GM19025 (cell line): ENCODE measurements at regions not wholly inside any gene's neighbourhood (a gene's known extent, or its start where the extent isn't known, plus 50 kb on each side); places are given as distances from the start of the nearest gene placed in this dataset.

ENCODE experiments used
- ATAC-seq: cut with Tn5 transposase; IDR thresholded peaks from one replicate; pipeline ENCODE4 v1.9.1; 2021; ENCODE audit warnings: mild to moderate bottlenecking, low read depth, moderate library complexity; ENCODE audit not compliant: unreplicated experiment

DNA sequence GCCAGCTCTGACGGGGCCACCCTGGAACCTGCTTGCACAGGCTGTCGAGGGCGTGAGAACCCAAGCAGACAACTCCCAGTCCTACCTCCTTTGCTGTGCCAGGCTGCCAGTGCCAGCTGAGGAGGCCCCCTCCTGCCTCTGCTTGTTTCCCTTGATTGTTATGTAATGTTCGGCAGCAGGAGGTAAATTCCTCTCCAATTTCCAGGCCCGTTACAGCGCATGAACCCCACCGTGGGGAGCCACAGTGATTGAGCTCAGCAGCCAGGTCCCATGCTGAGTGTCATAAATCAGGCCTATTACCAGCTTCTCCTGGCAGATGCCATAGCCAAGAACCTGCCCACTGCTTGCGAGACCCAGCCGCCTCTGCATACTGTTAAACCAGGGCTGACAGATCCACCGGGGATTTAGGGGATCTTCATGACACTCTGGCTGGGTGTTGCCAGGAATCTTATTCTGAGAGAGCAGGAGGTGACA lies 320.5 kb downstream of the DHX35 start:
- ATAC-seq = no peak

DNA sequence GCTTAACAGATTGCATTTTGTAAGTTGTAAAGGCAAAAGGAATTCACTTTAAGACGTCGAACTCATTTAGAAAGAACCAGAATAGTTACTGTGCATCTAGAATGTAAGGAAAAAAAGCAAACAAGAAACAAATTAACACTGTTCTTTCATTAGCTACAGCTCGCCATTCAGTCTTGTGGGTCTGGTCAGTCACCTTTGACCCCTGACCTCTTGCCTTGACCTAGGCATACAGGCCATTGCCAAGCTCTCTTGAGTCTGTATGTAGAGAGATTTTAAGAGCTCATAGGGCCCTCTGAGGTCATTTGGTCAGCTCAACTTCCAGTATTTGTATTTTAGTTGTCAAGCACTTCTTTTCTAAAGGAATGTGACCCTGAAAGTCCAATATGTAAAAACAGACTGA lies 318.7 kb downstream of the DHX35 start:
- ATAC-seq = no peak

DNA sequence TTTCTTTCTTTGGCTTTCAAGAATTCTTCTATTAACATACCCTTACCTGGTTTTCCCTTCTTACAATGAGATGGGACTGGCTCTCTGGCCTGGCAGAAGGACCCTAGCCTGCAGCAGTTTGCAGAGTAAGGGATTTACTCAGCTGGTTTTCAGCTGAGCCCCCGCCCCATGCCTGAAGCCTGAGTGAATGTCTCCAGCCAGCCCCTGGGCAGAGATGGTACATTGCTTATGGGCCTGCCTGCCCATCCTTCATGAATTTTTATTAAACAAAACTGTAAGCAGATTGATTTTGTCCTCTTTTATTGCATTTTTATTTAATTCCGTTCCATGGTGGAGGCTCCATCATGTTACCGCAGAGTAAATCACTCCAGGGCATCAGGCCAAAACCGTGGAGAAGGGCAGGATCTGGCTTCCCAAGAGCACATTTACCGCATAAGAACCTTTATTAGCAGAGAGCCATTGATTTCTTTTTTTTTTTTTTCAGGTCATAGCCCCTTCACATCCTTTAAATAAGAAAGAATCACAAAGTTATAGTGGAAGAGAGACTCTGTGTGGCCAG lies 316.2 kb downstream of the DHX35 start:
- no peak for ATAC-seq

DNA sequence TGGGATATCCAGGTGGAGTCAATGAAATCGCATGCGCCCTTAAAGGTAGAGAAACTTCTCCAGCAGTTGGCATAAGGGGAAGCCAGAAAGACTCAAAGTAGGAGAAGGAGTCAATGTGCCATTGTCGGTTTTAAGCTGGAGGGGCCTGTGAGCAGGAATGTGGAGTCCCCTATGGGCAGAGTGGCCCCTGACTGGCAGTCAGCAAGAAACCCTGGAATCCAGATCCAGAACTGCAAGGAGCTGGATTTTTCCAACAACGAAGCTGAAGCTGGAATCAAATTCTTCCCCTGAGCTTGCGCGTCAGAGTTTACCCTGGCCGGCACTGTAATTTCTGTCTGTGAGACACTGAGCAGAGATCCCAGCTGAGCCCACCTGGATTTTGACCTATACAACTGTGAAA lies 315.0 kb downstream of the DHX35 start:
- ATAC-seq = no peak

DNA sequence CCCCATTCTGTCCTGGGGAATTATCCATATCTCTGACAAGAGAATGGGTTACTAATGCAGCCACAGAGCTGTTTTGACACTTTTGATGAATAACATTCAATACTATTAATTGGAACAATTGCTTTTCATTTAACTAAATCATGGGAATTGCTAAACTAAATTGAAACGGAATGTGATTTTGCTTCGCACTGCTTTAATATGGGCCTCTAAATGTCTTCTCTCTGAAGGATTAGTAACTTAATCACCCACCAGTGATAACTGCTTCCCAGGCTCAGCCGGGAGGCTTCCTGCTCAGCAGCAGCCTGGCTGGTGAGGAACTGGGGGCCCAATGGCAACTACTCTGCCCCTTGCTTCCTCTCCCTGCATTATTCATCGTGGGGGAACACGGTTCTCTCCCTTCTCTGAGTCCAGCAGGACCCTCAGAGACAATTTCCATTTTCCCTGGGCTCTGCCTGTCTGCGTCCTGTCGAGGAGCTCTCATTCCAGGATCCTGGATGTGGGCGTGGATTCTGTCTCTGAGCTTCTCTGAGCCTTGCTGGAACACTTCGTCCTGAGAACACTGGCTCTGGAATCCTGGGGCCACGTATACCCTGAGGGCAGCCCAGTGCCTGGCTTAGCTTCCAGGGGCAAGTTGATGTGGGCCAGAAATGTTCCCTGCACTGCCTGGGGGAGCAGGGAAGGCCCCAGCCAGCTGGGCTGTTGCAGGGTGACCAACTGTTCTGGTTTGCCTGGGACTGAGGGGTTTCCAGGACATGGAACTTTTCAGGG lies 308.9 kb downstream of the DHX35 start:
- no peak for ATAC-seq

DNA sequence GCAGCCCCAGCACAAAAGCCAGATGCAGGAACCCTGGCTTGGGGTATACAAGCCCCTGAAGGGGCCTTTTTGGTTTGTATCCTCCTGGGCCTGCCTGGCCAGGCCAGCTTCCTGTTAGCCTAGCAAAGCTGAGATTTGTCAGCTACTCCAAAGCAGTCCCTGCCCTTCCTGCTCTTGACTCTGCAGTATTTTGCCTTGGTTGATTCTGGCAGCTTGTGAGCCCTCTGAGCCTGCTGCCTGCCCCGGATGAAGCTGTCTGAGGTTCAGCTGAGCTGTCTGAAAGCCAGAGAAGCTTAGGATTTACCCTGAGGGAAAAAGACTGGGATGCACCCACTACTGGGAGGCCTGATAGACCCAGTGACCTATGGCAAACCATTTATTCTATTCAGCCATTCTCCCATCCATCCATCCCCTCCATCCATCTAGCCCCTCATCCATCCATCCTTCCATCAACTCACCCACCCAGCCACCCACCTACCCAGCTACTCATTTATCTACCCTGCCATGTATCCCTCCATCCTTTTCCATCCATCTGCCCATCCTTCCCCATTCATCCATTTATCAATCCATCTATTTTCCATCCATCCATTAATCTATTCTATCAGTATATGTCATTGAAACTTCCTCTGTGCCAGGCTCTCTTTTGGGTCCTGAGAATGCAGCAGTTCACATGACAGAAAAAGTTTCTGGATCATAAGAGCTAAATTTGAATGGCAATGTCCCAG lies 307.5 kb downstream of the DHX35 start:
- ATAC-seq = no peak

DNA sequence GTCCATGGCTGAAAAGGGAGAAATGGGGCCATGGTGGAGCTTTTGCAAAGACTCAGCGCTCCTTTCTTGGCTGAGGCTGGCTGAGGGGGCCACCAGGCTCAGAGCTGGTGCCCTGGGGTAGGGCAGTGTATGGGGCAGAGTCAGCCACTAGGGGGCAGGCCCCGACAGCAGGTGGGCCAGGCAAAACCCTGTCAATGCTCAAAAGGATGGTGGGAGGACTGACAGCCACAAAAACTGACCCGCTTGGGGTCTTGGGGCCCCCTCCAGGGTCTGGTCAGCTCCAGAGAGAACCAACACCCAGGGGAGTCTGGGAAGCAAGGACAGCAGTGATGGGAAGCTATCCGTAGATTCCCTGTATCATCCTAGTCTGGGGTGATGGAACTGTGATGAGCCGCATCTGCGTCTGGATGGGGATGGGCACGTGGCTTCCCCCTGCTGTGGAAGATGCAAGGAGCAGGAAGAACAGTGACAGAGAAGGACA lies 306.9 kb downstream of the DHX35 start:
- no peak for ATAC-seq

DNA sequence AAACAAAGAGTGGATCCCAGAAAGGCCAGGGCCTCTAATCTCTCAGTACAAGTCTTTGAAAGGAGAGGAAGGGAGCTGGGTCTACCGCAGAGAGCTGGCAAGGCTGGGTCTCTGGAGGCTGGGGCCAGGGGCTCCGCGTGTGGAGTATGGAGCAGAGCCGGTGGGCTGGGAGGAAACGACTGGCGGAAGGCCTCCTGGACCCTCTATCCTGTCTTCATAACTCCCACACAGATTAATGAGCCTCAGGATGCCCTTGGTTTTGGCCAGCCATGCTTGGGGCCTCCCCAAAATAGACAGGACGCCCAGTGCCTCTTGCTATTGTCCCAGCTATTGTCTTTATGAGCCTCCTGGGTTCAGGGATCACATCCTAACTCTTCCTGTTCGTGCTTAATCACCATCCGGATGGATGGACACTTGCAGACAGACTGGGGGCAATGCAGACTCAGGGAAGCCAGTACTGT lies 306.4 kb downstream of the DHX35 start:
- no peak for ATAC-seq

DNA sequence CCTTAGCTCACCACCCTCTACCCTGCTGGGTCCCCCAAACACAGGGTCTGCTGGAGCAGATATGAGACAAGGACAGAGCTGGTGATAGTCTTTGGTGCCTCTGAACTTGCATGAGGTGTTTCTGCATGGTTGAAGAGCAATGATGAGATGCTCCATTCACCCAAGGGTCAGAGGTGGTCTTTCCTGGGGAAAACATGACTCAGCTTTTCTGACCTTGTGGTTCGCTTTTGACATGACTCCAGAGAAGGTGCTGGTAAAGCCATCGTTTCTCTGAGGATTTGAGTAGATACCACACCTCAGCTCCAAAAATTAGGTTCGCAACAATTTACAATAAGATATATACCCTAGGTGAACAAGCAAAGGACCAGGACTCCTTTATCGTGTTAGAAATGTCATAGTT lies 304.8 kb downstream of the DHX35 start:
- no peak for ATAC-seq

DNA sequence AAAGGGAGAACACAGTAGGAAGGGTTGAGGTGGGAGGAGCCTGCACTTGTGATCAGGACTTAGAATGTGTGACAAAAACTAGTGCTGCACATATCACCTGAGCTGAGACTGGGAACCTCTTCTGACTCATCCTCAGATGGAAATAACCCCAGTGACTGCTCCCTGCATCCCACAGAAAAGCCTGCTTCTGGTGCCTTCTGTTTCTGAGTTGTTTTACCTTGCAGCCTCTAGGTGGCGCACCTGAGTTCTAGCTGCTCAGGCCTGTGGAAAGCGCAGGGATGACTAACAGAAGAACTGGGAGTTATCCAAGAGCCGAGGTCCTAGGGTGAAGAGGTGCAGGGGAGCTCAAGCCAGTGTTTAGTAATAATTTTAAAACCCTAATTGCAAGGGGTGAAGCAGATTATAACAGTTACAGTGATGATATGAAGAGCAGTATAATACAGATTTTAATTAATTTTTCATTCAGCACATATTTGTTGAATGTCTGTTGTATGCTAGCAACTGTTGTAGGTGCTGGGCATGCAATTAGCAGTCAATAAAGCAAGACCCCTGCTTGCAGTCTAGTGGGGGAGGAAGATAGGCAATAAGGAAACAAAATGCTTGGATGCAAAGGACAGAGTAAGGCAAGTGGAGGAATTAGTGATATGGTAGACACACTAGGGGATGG lies 302.5 kb downstream of the DHX35 start:
- no peak for ATAC-seq

DNA sequence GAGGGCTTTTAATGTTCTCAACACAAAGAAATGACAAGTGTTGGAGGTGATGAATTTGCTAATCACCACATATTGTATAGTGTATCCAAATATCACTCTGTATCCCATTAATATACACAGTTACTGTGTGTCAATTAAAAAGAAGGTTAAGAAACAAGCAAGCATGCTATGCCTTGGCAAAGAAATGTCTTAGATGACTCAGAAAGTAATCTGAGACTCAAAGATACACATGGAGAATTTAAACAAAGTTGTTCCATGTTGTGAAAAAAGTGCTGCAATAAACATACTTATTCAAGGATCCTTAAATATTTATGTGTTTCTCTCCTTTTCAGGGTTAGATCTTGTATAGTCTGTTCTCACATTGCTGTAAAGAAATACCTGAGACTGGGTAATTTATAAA lies 300.9 kb downstream of the DHX35 start:
- no peak for ATAC-seq

DNA sequence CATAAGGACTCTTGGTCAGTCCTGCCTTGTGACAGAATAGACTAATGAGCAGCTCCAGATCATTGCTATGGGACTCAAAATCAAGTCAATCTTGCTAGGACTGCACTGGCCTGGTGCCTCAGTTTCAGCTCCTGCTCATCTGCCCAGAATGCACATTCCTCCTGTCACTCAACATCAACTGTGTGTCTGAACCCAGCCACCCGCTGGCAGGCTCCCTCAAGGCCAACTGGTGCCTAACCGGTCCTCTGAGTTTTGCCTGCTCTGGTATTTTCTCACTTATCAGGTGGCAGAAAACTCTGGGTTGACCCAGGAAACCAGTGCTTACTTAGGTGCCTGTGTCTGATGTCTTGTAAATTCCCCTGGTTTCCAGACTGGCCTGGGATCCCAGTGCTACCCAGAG lies 297.7 kb downstream of the DHX35 start:
- ATAC-seq = no peak

DNA sequence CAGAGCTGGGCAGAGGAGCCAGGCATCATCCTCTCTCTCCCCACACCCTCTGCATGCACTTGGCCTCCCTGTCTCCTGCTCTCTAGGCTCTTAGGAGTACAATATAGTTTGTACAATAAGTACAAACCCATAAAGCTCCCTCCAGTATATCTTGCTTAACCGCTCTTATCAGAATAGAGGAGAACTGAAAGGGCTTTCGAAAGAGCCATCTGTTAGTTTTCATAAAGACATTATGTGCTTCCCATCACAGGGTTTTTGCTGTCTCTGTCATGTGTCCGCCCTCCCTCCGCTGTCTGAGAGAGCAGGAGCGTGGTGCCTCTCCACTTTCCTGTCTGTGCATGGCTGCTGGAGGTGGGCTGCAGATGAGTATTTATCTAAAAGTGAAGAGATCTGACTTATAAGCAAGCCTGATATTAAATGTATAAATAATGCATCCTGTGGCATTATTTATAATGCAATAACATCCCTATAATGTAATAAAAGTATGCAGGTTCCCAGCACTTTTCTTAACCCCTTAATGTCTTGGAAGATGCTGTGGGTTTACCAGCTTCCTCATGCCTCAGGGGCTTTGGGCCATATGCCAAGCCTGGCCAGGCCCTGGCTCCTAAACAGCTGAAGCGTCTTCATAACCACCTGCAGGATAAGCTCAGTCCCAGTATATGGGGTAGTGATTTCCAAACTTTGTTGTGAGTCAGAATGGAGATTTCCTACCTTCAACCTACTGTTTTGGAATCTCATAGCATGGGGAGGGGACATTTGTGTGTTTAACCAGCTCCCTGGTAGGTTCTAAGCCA lies 297.1 kb downstream of the DHX35 start:
- no peak for ATAC-seq

DNA sequence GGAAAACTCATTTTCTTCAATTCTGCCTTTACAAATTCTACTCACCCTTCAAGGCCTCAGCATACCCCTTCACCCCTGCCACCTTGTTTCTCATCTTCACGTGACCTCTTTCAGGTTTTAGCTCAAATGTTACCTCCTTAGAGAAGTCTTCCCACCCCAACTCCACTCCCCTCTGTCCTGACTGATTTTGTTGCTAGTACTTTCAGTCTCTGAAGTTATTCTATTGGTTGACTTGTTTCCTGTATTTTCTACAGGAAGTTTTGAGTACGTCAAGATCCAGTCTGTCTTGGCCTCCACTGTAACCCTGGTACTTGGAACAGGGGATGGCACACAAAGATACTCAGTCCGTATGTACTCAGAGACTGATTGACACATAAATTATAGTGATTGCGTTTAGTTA lies 296.1 kb downstream of the DHX35 start:
- ATAC-seq = no peak

DNA sequence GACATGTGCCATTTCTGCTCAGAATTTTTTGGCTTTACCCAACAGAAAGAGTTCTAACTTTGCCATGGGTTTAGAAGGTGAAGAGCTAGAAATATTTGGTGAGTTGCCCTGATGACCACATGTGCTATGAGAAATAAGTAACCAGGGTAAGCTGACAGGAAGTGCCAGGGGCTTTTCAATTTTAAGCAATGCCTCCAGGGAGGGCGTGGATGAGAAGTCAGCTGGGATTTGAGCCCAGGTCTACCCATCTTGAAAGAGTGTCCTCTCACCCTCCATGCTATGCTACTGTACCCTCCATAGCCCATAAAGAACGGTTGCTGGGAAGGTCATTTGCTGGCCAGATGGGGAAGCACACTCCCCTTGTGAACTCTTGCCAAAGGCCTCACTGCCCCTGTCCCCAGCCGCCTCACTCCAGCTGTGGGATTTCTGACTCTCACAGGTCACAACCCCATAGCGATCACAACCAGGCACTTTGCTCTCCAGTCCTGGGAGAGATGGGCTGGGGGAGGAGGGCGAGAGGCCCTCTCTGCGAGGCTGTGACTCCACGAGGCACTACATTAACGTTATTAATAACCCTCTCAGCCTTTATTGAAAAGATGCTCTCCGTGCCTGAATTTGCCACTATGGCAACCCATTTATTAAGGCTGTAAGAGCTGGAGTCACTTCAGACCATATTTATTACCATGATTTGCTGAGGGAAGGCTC lies 291.1 kb downstream of the DHX35 start:
- no peak for ATAC-seq

DNA sequence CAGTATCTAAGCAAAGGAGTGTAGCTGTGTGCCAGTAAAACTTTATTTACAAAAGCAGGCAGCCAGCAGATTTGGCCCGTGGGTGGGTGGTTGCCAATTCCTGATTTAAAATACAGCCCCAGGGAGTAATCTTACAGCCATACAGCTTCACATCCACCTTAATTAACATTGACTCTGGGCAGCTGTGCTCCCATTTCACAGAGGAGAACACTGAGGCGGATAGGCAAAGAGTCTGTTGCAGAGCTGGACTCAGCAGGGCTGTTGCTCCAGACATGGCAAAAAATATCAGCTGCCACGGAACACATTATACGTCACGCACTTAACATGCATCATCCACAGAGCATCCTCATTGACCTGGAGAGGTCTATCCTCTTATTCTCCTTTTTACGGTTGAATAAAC lies 289.9 kb downstream of the DHX35 start:
- no peak for ATAC-seq

DNA sequence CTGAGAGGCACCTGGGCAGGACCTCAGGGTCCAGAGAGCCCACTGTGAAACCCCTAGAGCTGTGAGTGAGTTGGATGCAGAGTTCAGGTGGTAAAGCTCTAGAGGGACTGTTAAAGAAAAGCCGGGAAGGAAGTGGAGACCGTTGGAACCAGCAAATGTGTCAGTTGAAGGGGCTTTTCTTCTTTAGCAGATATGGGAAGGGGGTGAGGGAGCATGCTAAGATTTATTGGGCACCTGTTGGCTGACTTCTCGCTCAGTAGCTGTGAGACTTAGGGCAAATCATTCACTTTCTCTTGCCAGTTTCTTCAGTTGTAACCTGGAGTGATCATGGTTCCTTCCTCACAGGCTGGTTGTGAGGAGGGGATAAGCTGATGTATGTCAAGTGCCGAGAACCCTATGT lies 287.7 kb downstream of the DHX35 start:
- ATAC-seq = no peak

DNA sequence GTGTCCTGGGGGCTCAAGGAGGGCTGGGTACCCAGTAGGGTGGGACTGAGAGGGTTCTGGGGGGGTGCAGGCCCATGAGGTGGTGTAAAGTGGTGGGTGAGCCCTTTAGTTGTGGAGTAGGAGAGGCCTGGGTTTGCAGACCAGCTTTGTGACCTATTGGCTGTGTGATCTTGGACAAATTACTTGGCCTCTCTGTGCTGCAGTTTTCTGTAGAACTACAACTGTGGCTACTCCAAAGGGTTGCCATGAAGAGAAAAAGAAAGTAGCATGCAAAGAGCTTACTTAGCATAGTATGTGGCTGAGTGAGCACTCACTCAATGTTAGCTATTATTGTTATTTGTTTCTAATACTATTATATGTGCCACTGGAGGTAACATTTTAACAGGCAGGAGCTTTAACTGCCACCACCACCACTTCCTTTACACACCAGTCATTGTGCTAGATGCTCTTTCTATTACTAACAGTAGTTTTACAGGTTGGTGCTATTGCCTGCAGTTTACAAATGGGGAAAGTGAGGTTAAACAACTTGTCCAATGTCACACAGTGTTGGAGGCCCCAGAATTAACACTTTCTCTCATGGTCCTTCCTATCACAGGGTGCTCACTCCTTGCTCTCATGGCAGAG lies 286.8 kb downstream of the DHX35 start:
- no peak for ATAC-seq

DNA sequence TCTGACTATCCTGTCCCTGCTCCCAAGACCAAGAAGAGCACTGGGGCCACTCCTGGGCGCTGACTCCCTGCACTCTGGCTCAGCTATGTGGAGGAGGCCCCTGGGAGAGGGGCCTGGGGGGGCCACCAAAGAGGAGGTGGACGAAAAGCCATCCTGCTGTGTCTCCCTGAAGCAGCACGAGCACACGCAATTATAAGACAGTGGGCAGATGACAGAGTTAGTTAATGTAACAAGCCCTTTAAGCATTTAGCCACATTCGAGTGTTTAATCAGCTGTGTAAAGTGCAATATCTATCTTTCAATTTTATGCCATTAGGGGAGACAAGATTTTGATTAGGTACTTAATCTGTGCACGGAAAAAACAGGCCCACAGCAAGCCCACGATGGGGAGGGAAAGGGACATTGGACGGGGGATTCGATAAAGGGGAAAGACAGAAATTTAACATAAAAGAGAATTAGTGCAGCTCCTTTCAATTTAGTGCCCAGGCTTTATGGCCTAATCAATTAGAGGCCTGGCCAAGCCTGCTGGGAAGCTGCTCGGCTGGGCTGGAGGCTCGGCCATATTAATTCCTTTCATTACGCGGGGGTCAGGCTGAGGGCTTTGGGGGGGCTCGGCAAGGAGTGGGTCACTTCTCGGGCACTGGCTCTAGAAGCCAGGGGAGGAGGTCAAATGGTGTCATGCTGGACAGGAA lies 286.2 kb downstream of the DHX35 start:
- no peak for ATAC-seq
